ENCODE measurements at regions not wholly inside any gene's neighbourhood (a gene's known extent, or its start where the extent isn't known, plus 50 kb on each side); places are given as distances from the start of the nearest gene placed in this dataset.

GRCh38 chr9:135035781-135036760, 51.4 kb upstream of the OLFM1 start:
- ATAC-seq (no peak), DNase-seq (no peak)
- TF ChIP-seq POLR2A (IDR thresholded peaks at IDR 0.05): no peak
- TF ChIP-seq CTCF (IDR thresholded peaks at IDR 0.05): no peak
- 63 to 66% methylated on average over 14 of the region's 14 CpGs for WGBS, 2 donors
- intact Hi-C loops (cut with DNase I): no loop called here
- Histone ChIP-seq H3K27ac (no peak overlapping the region), H3K9me3 (no peaks in the 10 kb centered on the region), H3K27me3 (no peaks in the 10 kb centered on the region), H3K4me3 (no peak overlapping the region), H3K36me3 (replicated peaks in 1 of 2; ENCODE audit: insufficient read depth in 1 of 2, low read depth in 2 of 2) (no peaks in the 10 kb centered on the region), H3K4me1 (no peaks in the 10 kb centered on the region)

GRCh38 chr9:135036861-135037465, 50.5 kb upstream of the OLFM1 start:
- Histone ChIP-seq H3K4me1 (no peaks in the 10 kb centered on the region), H3K4me3 (no peak overlapping the region), H3K27ac (no peak overlapping the region), H3K27me3 (no peaks in the 10 kb centered on the region), H3K9me3 (no peaks in the 10 kb centered on the region), H3K36me3 (replicated peaks in 1 of 2; ENCODE audit: insufficient read depth in 1 of 2, low read depth in 2 of 2) (no peaks in the 10 kb centered on the region)
- ATAC-seq (no peak), DNase-seq (no peak)
- WGBS, 2 donors: 55% methylated on average over 9 of the region's 9 CpGs; no CpG with 5 or more reads in 1 of the 2 donors
- intact Hi-C loops (cut with DNase I): no loop called here
- TF ChIP-seq POLR2A (IDR thresholded peaks at IDR 0.05) (no peak), CTCF (IDR thresholded peaks at IDR 0.05) (no peak)

GRCh38 chr9:135037521-135038250, 49.8 kb upstream of the OLFM1 start:
- H3K27ac ChIP-seq: no peak overlapping the region
- intact Hi-C loops (cut with DNase I): no loop called here
- no peak for ATAC-seq
- WGBS, 2 donors: 61 to 68% methylated on average over 14 to 20 of the region's 20 CpGs
- H3K27me3 ChIP-seq: no peaks in the 10 kb centered on the region
- H3K9me3 ChIP-seq: no peaks in the 10 kb centered on the region
- no peaks in the 10 kb centered on the region for H3K4me1 ChIP-seq
- no peak overlapping the region for H3K4me3 ChIP-seq
- DNase-seq: no peak
- H3K36me3 ChIP-seq (replicated peaks in 1 of 2; ENCODE audit: insufficient read depth in 1 of 2, low read depth in 2 of 2): no peaks in the 10 kb centered on the region
- no peak for TF ChIP-seq CTCF (IDR thresholded peaks at IDR 0.05)
